Skin of body (tissue), 1 donor: ENCODE measurements at regions not wholly inside any gene's neighbourhood (a gene's known extent, or its start where the extent isn't known, plus 50 kb on each side); places are given as distances from the start of the nearest gene placed in this dataset.

Source experiments
- DNase-seq: peaks from one replicate; lab custom pipeline; 2025; lab: John Stamatoyannopoulos, UW

- DNase-seq = no peak
Observed at GRCh38 chr14:101103321-101103901, 199.9 kb upstream of the RTL1 start.

GRCh38 chr14:101104485-101104884 lies 201.0 kb upstream of the RTL1 start:
- no peak for DNase-seq

DNA sequence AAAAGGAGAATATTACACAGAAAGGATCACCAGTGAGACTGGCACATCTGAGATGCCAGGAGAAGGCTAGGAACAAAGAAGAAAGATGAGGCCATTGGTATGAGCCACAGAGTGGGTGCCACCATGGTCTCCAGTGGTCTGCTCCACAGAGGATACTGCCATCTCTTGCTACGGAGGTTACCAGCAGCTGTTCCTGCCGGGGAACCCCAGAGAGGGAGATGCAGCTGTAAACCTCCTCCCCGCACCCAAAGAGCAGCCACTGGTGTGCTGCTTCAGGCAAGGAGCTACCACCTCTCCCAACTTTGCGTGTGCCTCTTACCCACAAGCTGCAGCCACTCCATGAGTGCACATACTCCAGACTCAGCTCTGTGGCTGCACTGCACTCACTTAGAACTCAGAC lies 201.5 kb upstream of the RTL1 start:
- no peak for DNase-seq

DNA sequence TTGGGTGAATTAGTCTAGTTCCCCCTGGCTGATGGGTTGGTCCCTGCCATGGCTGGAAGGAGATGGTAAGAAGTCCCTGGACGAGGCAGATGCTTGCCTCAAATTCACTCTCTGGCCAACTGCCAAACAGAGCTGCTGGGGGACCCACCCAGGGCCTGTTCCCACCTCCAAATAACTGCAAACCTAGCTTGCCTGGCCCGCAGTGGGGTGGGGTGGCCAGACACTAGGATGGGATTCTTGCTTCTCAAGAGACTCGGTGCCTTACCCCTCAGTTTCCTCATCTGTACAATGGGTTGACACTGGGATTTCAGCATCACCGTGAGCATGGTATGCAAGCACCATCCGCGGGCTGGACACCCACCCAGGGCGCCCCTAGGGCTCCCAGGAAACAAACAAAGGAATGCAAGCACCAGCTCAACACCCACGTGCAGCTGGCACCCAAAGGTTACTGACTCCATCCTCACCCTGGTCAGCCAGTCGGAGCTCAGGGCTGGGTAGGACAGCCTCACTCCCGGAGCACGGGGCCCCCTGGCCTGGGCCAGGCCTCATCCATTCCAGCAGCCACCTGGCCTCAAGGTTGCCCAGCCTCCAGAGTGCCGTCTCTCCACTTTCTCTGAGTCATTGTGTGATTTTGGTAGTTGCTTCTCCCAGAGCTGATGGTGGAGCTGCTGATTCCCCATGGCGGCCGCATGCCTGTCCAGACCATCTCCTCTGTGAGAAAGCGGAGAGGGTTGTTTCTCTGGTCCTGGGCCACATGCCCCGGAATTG lies 205.2 kb upstream of the RTL1 start:
- no peak for DNase-seq

- DNase-seq = no peak
Observed at GRCh38 chr14:101109347-101109638, 205.8 kb upstream of the RTL1 start.

GRCh38 chr14:101109981-101110728 lies 206.6 kb upstream of the RTL1 start:
- no peak for DNase-seq

GRCh38 chr14:101110729-101111619 lies 207.5 kb upstream of the RTL1 start:
- no peak for DNase-seq

DNA sequence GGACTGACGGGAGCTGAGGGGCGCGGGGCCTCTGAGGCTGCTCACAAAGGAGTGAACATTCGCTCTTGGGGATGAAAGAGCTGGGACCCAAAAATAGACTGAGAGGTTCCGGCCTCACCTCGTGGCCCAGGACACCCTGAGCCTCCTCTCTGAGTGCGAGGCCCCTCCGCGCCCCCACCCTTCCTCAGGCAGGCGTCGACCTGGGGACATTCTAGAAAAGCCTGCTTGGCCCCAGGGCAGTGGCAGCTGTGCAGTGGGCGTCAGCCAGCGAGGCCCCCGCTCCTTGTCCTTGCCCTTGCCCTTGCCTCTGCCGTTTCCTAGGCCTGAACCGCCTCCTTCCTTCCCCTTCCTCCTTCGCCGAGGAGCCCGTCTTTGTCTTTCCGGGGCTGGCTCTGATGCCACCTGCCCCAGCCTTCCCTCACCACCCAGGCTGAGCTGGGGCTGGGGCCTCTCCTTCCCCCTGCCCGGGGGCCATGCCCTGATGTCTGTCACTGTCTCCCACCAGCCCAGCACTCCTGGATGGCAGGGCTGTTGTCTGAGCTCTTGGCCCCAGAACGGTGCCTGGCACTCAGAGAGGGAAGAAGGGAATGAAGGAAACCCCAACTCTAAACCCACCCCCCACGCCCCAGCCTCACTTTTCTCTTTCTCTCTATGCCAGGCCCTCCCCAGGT lies 208.2 kb upstream of the RTL1 start:
- DNase-seq = no peak

GRCh38 chr14:101112351-101113107 lies 209.0 kb upstream of the RTL1 start:
- DNase-seq = no peak

DNA sequence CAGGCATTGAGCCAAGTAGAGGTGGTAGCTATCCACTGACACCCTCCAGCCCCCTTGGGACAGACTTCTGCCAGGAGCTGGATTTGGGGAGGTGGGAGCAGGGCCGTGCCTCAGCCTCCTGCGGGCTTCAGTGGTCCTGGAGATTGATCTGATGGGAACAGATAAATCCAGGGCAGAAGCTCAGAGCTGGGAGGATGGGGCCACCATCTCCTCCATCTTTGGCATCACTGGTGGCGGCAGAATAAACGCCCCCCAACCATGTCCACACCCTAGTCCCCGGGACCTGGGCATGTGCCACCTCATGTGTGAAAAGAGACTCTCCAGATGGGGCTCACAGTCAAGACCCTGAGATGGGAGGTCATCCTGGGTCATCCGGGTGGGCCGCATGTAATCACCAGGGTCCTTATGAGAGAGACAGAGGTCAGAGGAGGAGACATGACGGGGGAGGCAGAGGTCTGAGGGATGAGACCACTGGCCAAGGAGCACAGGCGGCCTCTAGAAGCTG lies 209.6 kb upstream of the RTL1 start:
- no peak for DNase-seq

DNA sequence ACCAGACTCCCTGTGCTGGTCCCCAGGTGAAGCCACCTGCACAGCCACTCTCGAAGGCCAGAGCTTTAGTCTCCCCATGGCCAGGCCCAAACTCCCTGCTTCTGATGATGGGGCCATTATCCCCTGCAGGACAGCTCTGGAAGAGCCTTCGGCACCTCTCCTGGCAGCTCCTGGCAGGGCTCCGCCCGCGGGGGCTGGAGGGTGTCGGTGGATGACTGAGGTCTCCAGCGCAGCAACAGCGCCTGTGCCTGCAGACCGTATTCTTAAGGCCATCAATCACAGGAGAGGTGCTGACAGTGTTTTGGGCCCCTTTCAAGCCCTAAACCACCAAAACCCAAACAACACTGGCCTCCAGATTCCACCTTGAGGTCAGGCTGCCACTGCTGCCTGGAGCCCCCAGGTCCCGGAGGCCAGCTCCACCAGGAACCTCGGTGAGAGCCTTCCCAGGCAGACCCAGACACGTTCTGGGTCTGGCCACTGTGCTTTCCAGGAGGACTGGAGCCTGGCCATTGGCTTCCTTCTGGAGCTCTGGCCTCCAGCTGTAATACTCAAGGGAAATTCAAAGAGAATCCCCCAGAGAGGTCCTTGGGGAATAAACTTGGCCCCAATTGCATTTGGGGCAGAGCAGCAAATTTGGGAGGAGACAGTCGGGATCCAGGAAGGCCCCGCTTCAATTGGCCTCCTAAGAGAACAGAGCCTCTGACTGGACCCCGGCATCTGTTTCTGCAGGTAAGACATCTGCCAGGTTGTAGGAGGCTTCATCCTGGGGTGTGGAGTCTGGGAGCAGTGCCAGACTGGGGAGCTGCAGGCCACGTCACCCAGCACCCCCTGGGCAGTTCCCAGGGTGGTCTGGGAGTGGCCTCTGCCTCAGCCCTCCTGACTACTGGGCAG lies 210.6 kb upstream of the RTL1 start:
- DNase-seq = no peak

DNA sequence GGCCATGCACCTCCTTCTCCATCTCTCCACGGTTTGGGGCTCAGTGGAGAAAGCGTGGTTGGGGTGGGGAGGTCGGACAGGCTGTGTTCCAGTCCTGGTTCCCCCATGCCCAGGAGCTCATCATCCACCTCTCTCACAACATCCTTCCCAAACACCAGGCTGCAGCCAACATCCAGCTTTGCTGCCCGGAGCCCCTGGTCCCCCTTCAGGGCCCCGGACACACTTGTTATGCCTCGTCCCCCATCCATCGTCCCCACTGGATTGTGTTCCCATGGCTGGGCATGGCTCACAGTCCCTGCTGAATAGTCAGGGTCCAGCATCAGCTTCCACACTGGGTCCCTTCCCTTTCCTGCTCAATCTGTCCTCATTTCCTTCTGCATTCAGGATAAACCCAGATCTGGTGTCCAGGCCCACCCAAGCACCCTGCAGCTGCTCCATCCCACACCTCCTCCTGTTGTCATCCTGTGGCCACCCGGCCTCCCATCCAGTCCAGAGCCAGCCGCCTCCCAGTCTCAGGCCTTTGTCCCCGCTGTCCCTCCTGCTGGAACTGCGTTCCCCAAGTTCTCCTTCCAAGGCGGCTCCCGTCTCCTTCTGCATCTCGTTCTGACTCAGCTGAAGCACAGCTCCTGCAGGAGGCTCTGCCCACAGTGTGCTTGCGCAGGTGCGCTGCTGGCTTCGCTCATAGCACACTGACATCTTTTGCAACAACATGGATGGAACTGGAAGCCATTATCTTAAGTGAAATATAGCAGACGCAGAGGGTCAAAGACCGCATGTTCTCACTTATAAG lies 211.4 kb upstream of the RTL1 start:
- no peak for DNase-seq

DNA sequence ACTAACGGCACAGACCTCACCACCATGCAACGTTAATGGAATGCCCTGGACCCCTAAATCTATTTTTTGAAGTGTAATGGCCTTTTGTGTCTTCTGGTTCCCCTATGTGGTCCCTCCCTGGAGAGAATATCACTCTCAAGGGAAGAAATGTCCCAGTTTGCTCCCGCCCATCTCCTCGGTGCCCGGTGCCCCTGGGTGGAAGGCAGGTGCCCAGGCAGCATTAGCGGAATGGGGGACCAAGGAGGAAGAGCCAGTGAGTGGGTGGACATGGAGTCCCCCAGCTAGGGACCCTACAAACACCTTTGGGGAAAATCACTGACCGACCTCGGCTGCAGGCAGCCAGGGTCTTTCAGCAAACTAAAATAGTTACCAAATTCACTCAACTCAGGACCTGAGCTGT lies 212.1 kb upstream of the RTL1 start:
- no peak for DNase-seq

DNA sequence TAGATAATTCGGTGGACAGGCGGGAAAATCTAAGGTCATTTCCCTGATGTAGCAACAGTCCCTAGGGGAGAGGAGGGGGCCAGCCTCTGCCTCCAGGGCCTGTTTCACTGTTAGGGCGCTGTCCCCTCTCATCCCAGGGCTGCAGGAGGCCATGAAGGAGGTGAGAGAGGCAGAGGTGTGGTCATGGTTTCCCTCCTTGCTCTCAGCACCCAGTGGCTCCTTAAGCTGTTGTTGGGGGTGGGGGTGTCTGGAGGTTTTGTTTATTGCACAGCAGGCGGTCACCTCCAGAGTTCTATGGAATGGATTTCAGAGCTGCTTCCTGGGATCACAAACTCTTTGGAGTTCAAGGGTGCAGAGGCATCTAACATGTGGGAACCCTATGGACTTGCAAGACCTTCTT lies 212.5 kb upstream of the RTL1 start:
- DNase-seq = no peak

DNA sequence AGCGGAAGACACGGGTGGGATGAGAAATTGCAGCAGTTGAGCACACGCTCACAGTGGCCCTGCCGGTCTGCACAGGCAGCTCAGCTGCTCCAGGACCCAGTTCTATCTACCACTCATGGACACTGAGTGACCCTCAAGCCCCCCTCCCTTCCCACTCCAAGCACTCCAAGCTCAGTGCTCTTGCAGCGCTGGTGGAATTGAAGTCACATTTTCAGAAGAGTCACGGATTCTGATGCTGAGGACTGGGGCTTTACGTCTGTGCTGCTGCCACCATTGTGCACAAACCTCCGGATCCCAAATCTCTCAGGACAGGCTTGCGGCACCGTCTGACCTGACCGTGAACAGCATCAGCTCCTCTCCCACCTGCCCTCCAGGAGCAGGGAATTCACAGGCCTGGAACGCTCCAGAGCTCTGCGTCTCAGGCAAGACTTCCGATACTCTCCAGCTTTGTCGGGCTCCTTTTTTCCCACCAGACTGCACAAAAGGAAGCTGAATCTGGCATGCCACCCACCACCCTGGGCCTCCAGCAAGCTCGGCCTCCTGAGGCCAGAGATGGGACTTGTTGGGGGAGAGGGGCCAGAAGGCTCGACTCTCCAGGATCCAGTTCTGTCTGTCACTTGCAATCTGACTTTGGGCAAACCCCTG lies 213.1 kb upstream of the RTL1 start:
- no peak for DNase-seq

GRCh38 chr14:101117543-101117942 lies 214.0 kb upstream of the RTL1 start:
- DNase-seq = no peak

GRCh38 chr14:101118233-101118632 lies 214.7 kb upstream of the RTL1 start:
- DNase-seq = no peak
